ENCODE measurements at regions not wholly inside any gene's neighbourhood (a gene's known extent, or its start where the extent isn't known, plus 50 kb on each side); places are given as distances from the start of the nearest gene placed in this dataset.
A peak's percentile ranks its signal among the peaks of the same experiment; 100 is the strongest.

GRCh38 chr13:73939603-73940002, 194.6 kb downstream of the KLF12 start:
- no peak for TF ChIP-seq CTCF (IDR thresholded peaks at IDR 0.05)
- H3K4me1 ChIP-seq (ENCODE audit: control insufficient read depth in 1 of 2, low read depth in 2 of 2): peaks cover 5 to 9% of the 10 kb centered on the region in 2 donors
- no peaks in the 10 kb centered on the region for H3K27me3 ChIP-seq (replicated peaks; ENCODE audit: insufficient read depth)
- H3K27ac ChIP-seq: no peak overlapping the region
- no peak for ATAC-seq (ENCODE audit: insufficient number of reproducible peaks, low FRiP score, low read depth)
- DNase-seq (ENCODE audit: low spot score): no peak
- no peaks in the 10 kb centered on the region for H3K9me3 ChIP-seq
- no peaks in the 10 kb centered on the region for H3K36me3 ChIP-seq
- no peak overlapping the region for H3K4me3 ChIP-seq

- no peak for TF ChIP-seq CTCF (IDR thresholded peaks at IDR 0.05)
- ATAC-seq (ENCODE audit: insufficient number of reproducible peaks, low FRiP score, low read depth) (no peak), DNase-seq (ENCODE audit: low spot score) (no peak)
Observed at GRCh38 chr13:73939071-73939380, 195.2 kb downstream of the KLF12 start.

GRCh38 chr13:73938372-73939070, 195.7 kb downstream of the KLF12 start:
- ATAC-seq (ENCODE audit: insufficient number of reproducible peaks, low FRiP score, low read depth) (peak; percentile 43), DNase-seq (ENCODE audit: low spot score) (no peak)
- H3K4me1 ChIP-seq (ENCODE audit: control insufficient read depth in 1 of 2, low read depth in 2 of 2): peaks cover 5 to 9% of the 10 kb centered on the region in 2 donors
- no peaks in the 10 kb centered on the region for H3K27me3 ChIP-seq (replicated peaks; ENCODE audit: insufficient read depth)
- no peaks in the 10 kb centered on the region for H3K9me3 ChIP-seq
- no peak overlapping the region for H3K27ac ChIP-seq
- H3K36me3 ChIP-seq: no peaks in the 10 kb centered on the region
- no peak overlapping the region for H3K4me3 ChIP-seq
- TF ChIP-seq CTCF (IDR thresholded peaks at IDR 0.05): no peak

More at GRCh38 chr13:73939071-73939380, 195.2 kb downstream of the KLF12 start:
- Histone ChIP-seq H3K9me3 (no peaks in the 10 kb centered on the region), H3K4me1 (ENCODE audit: control insufficient read depth in 1 of 2, low read depth in 2 of 2) (peaks cover 9 to 10% of the 10 kb centered on the region in 2 donors), H3K36me3 (no peaks in the 10 kb centered on the region), H3K4me3 (no peak overlapping the region), H3K27ac (no peak overlapping the region), H3K27me3 (replicated peaks; ENCODE audit: insufficient read depth) (no peaks in the 10 kb centered on the region)

- no peak for TF ChIP-seq CTCF (IDR thresholded peaks at IDR 0.05)
- H3K4me3 ChIP-seq: no peak overlapping the region
- no peak for DNase-seq (ENCODE audit: low spot score)
- no peak for ATAC-seq (ENCODE audit: insufficient number of reproducible peaks, low FRiP score, low read depth)
- no peaks in the 10 kb centered on the region for H3K36me3 ChIP-seq
- peaks cover 3 to 9% of the 10 kb centered on the region in 2 donors for H3K4me1 ChIP-seq (ENCODE audit: control insufficient read depth in 1 of 2, low read depth in 2 of 2)
- no peak overlapping the region for H3K27ac ChIP-seq
- no peaks in the 10 kb centered on the region for H3K9me3 ChIP-seq
- no peaks in the 10 kb centered on the region for H3K27me3 ChIP-seq (replicated peaks; ENCODE audit: insufficient read depth)
Observed at GRCh38 chr13:73937441-73937840, 196.8 kb downstream of the KLF12 start.

- no peak for TF ChIP-seq CTCF (IDR thresholded peaks at IDR 0.05)
Observed at GRCh38 chr13:73935991-73936390, 198.2 kb downstream of the KLF12 start.

More at GRCh38 chr13:73935991-73936390, 198.2 kb downstream of the KLF12 start:
- Histone ChIP-seq H3K9me3 (no peaks in the 10 kb centered on the region), H3K4me3 (no peak overlapping the region), H3K27ac (no peak overlapping the region), H3K36me3 (no peaks in the 10 kb centered on the region), H3K4me1 (ENCODE audit: control insufficient read depth in 1 of 2, low read depth in 2 of 2) (peaks cover 3 to 9% of the 10 kb centered on the region in 2 donors), H3K27me3 (replicated peaks; ENCODE audit: insufficient read depth) (no peaks in the 10 kb centered on the region)
- no peak for DNase-seq (ENCODE audit: low spot score)
- ATAC-seq (ENCODE audit: insufficient number of reproducible peaks, low FRiP score, low read depth): no peak
